Small intestine (tissue), 7 donors: ENCODE measurements at regions not wholly inside any gene's neighbourhood (a gene's known extent, or its start where the extent isn't known, plus 50 kb on each side); places are given as distances from the start of the nearest gene placed in this dataset.
"Not testable (repeated sequence)": the region's sequence is repeated elsewhere in the genome, so short reads cannot be mapped to it uniquely, and the experiment has no call there.

ENCODE experiments used
- DNase-seq, 2 donors: peaks; one replicate each; pipeline versions ENCODE4 v3.0.0 to v3.0.0-alpha.2; 2013
- FAIRE-seq: peaks from 2 replicates; lab custom pipeline; 2012; peaks lifted over from hg19 to GRCh38; lab: Jason Lieb, UNC
- H3K27ac ChIP-seq, 3 donors: one replicate each; pipeline ENCODE4 v1.5.1; 2013; ENCODE audit warnings: low read length in 2 of 3, mild to moderate bottlenecking in 2 of 3, control low read depth in 1 of 3, inconsistent platforms in 1 of 3, low read depth in 1 of 3, moderate library complexity in 1 of 3
- H3K27me3 ChIP-seq, 3 donors: one replicate each; pipeline ENCODE4 v1.6.1; 2013; ENCODE audit warnings: low read length in 3 of 3, inconsistent platforms in 1 of 3; ENCODE audit not compliant: control insufficient read depth in 3 of 3, insufficient read depth in 3 of 3
- H3K36me3 ChIP-seq, 3 donors: one replicate each; pipeline ENCODE4 v1.6.1; 2013; ENCODE audit warnings: low read length in 3 of 3, inconsistent platforms in 1 of 3, low read depth in 1 of 3, mild to moderate bottlenecking in 1 of 3, moderate library complexity in 1 of 3; ENCODE audit not compliant: control insufficient read depth in 3 of 3, insufficient read depth in 2 of 3
- H3K4me1 ChIP-seq, 3 donors: one replicate each; pipeline ENCODE4 v1.6.1; 2013; ENCODE audit warnings: low read length in 2 of 3, inconsistent platforms in 1 of 3, low read depth in 1 of 3, mild to moderate bottlenecking in 1 of 3, moderate library complexity in 1 of 3; ENCODE audit not compliant: control insufficient read depth in 3 of 3, insufficient read depth in 2 of 3
- H3K4me3 ChIP-seq, 3 donors: one replicate each; pipeline ENCODE4 v1.5.1; 2013; ENCODE audit warnings: low read length in 3 of 3, control low read depth in 1 of 3, inconsistent platforms in 1 of 3, low read depth in 1 of 3, mild to moderate bottlenecking in 1 of 3, moderate library complexity in 1 of 3
- H3K9me3 ChIP-seq, 2 donors: one replicate each; pipeline ENCODE4 v1.6.1; 2013; ENCODE audit warnings: low read depth in 1 of 2, low read length in 1 of 2; ENCODE audit not compliant: control insufficient read depth in 2 of 2, insufficient read depth in 1 of 2
- WGBS, 3 donors: extraction: QIAGEN DNeasy Blood & Tissue Kit; methylation state at CpG; one replicate each; pipeline ENCODE4 v1.1.7; 2013; 5-methylcytosine and 5-hydroxymethylcytosine counted together
- donor health status: healthy with polysubstance abuse.
- donor health status: control.
- donor health status: control.
- donor health status: Bipolar disorder and iron deficiency.
- donor health status: healthy.

- no peak overlapping the region for H3K4me3 ChIP-seq
- no peaks in the 10 kb centered on the region for H3K4me1 ChIP-seq
- H3K27ac ChIP-seq, result no peak overlapping the region
- H3K36me3 ChIP-seq, result no peaks in the 10 kb centered on the region
- no peaks in the 10 kb centered on the region for H3K9me3 ChIP-seq
- H3K27me3 ChIP-seq, result no peaks in the 10 kb centered on the region
- DNase-seq (no peak), FAIRE-seq (no peak)
- WGBS, 3 donors, result 77 to 81% (median 81%) methylated on average over 2 of the region's 2 CpGs
Measured at GRCh38 chr14:48096897-48097296, 421.5 kb upstream of the MDGA2 start.

GRCh38 chr14:48086516-48086915, 411.1 kb upstream of the MDGA2 start:
- Histone ChIP-seq H3K9me3 (no peaks in the 10 kb centered on the region), H3K27ac (no peak overlapping the region), H3K4me3 (no peak overlapping the region), H3K36me3 (no peaks in the 10 kb centered on the region), H3K4me1 (no peaks in the 10 kb centered on the region), H3K27me3 (no peaks in the 10 kb centered on the region)
- no peak for FAIRE-seq
- no peak for DNase-seq
- WGBS, 3 donors, result 45 to 74% (median 59%) methylated on average over 1 of the region's 1 CpG

GRCh38 chr14:48075487-48075886, 400.1 kb upstream of the MDGA2 start:
- H3K4me3 ChIP-seq, result no peak overlapping the region
- FAIRE-seq (no peak), DNase-seq (no peak)
- no peaks in the 10 kb centered on the region for H3K4me1 ChIP-seq
- no peaks in the 10 kb centered on the region for H3K27me3 ChIP-seq
- 77 to 87% (median 86%) methylated on average over 1 of the region's 1 CpG for WGBS, 3 donors
- no peaks in the 10 kb centered on the region for H3K36me3 ChIP-seq
- H3K9me3 ChIP-seq, result no peaks in the 10 kb centered on the region
- no peak overlapping the region for H3K27ac ChIP-seq

GRCh38 chr14:48052973-48053372, 377.6 kb upstream of the MDGA2 start:
- H3K36me3 ChIP-seq, result no peaks in the 10 kb centered on the region
- DNase-seq, result no peak
- H3K27me3 ChIP-seq, result no peaks in the 10 kb centered on the region
- H3K27ac ChIP-seq, result no peak overlapping the region
- H3K4me3 ChIP-seq, result no peak overlapping the region
- no peaks in the 10 kb centered on the region for H3K4me1 ChIP-seq
- WGBS, 3 donors, result 0 to 10% (median 8%) methylated on average over 1 of the region's 1 CpG
- no peaks in the 10 kb centered on the region for H3K9me3 ChIP-seq
- no peak for FAIRE-seq

- FAIRE-seq, result no peak
- Histone ChIP-seq H3K9me3 (peaks cover 0 to 12% of the 10 kb centered on the region in 2 donors), H3K27ac (no peak overlapping the region), H3K36me3 (no peaks in the 10 kb centered on the region), H3K4me1 (no peaks in the 10 kb centered on the region), H3K27me3 (no peaks in the 10 kb centered on the region), H3K4me3 (no peak overlapping the region)
- DNase-seq, result peak in 1 of 2 donors; percentile 1
- 67 to 77% (median 75%) methylated on average over 8 of the region's 8 CpGs for WGBS, 3 donors
Measured at GRCh38 chr14:48035836-48036235, 360.4 kb upstream of the MDGA2 start.

GRCh38 chr14:48027115-48027514, 351.7 kb upstream of the MDGA2 start:
- Histone ChIP-seq H3K4me1 (no peaks in the 10 kb centered on the region), H3K27me3 (no peaks in the 10 kb centered on the region), H3K36me3 (no peaks in the 10 kb centered on the region), H3K9me3 (no peaks in the 10 kb centered on the region), H3K4me3 (no peak overlapping the region), H3K27ac (no peak overlapping the region)
- 76 to 81% (median 79%) methylated on average over 2 of the region's 2 CpGs for WGBS, 3 donors
- FAIRE-seq (no peak), DNase-seq (no peak)

- H3K27ac ChIP-seq, result no peak overlapping the region
- no peaks in the 10 kb centered on the region for H3K9me3 ChIP-seq
- FAIRE-seq (no peak), DNase-seq (no peak)
- H3K27me3 ChIP-seq, result no peaks in the 10 kb centered on the region
- no peak overlapping the region for H3K4me3 ChIP-seq
- 70 to 76% (median 72%) methylated on average over 3 of the region's 3 CpGs for WGBS, 3 donors
- no peaks in the 10 kb centered on the region for H3K36me3 ChIP-seq
- no peaks in the 10 kb centered on the region for H3K4me1 ChIP-seq
Measured at GRCh38 chr14:48023881-48024280, 348.5 kb upstream of the MDGA2 start.

- not testable (repeated sequence) for H3K4me1 ChIP-seq, FAIRE-seq, H3K27me3 ChIP-seq, H3K9me3 ChIP-seq, H3K36me3 ChIP-seq, H3K4me3 ChIP-seq, H3K27ac ChIP-seq, DNase-seq
- 46 to 54% (median 52%) methylated on average over 12 of the region's 12 CpGs for WGBS, 3 donors
Measured at GRCh38 chr14:48011484-48011883, 336.1 kb upstream of the MDGA2 start.

GRCh38 chr14:48008646-48009045, 333.2 kb upstream of the MDGA2 start:
- Histone ChIP-seq H3K27ac (no peak overlapping the region), H3K27me3 (no peaks in the 10 kb centered on the region), H3K9me3 (no peaks in the 10 kb centered on the region), H3K36me3 (no peaks in the 10 kb centered on the region), H3K4me3 (no peak overlapping the region), H3K4me1 (no peaks in the 10 kb centered on the region)
- FAIRE-seq, result no peak
- DNase-seq, result no peak
